ENCODE measurements at regions not wholly inside any gene's neighbourhood (a gene's known extent, or its start where the extent isn't known, plus 50 kb on each side); places are given as distances from the start of the nearest gene placed in this dataset.

DNA sequence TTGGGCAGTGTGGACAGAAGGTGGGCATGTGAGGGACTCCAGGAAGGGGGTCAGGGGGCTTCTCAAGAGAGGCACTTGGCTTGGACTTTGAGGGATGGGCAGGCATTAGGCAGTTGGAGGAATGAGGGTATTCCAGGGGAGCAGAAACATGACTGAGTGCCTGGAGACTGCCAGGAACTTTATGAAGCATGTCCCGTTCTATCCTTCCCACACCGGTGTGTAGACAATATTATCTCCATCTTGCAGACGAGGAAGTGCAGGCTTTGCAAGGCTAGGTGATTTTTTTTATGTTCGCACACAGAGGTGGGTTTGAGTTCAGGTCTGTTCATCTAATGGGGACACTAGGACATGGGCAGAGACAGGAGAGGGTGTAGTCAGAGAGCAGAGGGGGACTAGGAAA lies 162.7 kb downstream of the RPS24 start:
- H3K27ac ChIP-seq (ENCODE audit: low read depth, low read length): no peak overlapping the region
- TF ChIP-seq, protein P1, sequence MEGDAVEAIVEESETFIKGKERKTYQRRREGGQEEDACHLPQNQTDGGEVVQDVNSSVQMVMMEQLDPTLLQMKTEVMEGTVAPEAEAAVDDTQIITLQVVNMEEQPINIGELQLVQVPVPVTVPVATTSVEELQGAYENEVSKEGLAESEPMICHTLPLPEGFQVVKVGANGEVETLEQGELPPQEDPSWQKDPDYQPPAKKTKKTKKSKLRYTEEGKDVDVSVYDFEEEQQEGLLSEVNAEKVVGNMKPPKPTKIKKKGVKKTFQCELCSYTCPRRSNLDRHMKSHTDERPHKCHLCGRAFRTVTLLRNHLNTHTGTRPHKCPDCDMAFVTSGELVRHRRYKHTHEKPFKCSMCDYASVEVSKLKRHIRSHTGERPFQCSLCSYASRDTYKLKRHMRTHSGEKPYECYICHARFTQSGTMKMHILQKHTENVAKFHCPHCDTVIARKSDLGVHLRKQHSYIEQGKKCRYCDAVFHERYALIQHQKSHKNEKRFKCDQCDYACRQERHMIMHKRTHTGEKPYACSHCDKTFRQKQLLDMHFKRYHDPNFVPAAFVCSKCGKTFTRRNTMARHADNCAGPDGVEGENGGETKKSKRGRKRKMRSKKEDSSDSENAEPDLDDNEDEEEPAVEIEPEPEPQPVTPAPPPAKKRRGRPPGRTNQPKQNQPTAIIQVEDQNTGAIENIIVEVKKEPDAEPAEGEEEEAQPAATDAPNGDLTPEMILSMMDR (IDR thresholded peaks at IDR 0.05; ENCODE audit: low read depth, low read length): no peak
- ChIA-PET CTCF (no interaction called here), POLR2A (no interaction called here)
- no peak overlapping the region for H3K4me3 ChIP-seq (ENCODE audit: low read depth, low read length)
- H3K27me3 ChIP-seq (ENCODE audit: control insufficient read depth, insufficient read depth, low read length): peaks cover 9% of the 10 kb centered on the region
- DNase-seq (ENCODE audit: low read depth, low spot score): no peak
- H3K9me3 ChIP-seq (ENCODE audit: control insufficient read depth, insufficient read depth, low read length): peaks cover 9% of the 10 kb centered on the region

- Histone ChIP-seq H3K4me3 (ENCODE audit: low read depth, low read length) (no peak overlapping the region), H3K27ac (ENCODE audit: low read depth, low read length) (no peak overlapping the region), H3K27me3 (ENCODE audit: control insufficient read depth, insufficient read depth, low read length) (peaks cover 8% of the 10 kb centered on the region), H3K9me3 (ENCODE audit: control insufficient read depth, insufficient read depth, low read length) (peaks cover 9% of the 10 kb centered on the region)
- POLR2A ChIA-PET: no interaction called here
- peak; percentile 59 for DNase-seq (ENCODE audit: low read depth, low spot score)
- CTCF ChIA-PET: no interaction called here
- TF ChIP-seq, protein P1 (IDR thresholded peaks at IDR 0.05; ENCODE audit: low read depth, low read length): no peak
Observed at GRCh38 chr10:78196964-78197363, 163.3 kb downstream of the RPS24 start.

GRCh38 chr10:78197628-78198272 lies 164.1 kb downstream of the RPS24 start:
- Histone ChIP-seq H3K27ac (ENCODE audit: low read depth, low read length) (no peak overlapping the region), H3K4me3 (ENCODE audit: low read depth, low read length) (no peak overlapping the region), H3K9me3 (ENCODE audit: control insufficient read depth, insufficient read depth, low read length) (peaks cover 9% of the 10 kb centered on the region), H3K27me3 (ENCODE audit: control insufficient read depth, insufficient read depth, low read length) (peaks cover 2% of the 10 kb centered on the region)
- POLR2A ChIA-PET: no interaction called here
- TF ChIP-seq, protein P1 (IDR thresholded peaks at IDR 0.05; ENCODE audit: low read depth, low read length): no peak
- DNase-seq (ENCODE audit: low read depth, low spot score): no peak
- CTCF ChIA-PET: no interaction called here

GRCh38 chr10:78199005-78199725 lies 165.5 kb downstream of the RPS24 start:
- ChIA-PET POLR2A (no interaction called here), CTCF (interaction anchor here (0.6 to 1.2 kb wide), 2 partner anchors 13 to 152 kb away, joined by 3 to 7 read pairs; no protein-coding TSS in a partner anchor)
- H3K27ac ChIP-seq (ENCODE audit: low read depth, low read length): no peak overlapping the region
- H3K9me3 ChIP-seq (ENCODE audit: control insufficient read depth, insufficient read depth, low read length): 0 out of 2 replicates have a peak, but pooled peaks cover 2% of the 10 kb centered on the region
- DNase-seq (ENCODE audit: low read depth, low spot score): no peak
- peaks cover 2% of the 10 kb centered on the region for H3K27me3 ChIP-seq (ENCODE audit: control insufficient read depth, insufficient read depth, low read length)
- H3K4me3 ChIP-seq (ENCODE audit: low read depth, low read length): no peak overlapping the region
- TF ChIP-seq, protein P1 (IDR thresholded peaks at IDR 0.05; ENCODE audit: low read depth, low read length): no peak

DNA sequence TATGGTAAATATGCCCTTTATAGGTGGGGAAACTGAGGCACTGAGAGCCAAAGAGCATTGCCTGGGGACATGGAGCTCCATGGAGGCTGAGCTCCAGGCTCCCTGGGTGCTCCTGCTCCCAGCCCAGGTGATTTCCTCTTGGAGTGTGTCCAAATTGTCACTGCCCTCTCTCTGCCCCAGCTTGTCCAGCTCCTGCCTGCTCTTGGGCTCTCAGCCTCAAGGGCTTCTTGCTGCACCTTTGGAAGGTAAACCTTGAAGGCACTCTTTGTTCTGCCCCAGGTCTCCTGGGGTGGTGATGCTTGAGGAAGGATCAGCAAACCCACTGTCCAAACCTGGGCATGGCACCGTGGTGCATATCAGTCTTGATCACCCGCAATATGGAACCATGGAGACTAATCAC lies 166.1 kb downstream of the RPS24 start:
- ChIA-PET POLR2A (no interaction called here), CTCF (interaction anchor here (0.6 to 1.2 kb wide), 2 partner anchors 13 to 153 kb away, joined by 3 to 7 read pairs; no protein-coding TSS in a partner anchor)
- H3K27me3 ChIP-seq (ENCODE audit: control insufficient read depth, insufficient read depth, low read length): peaks cover 2% of the 10 kb centered on the region
- no peak for DNase-seq (ENCODE audit: low read depth, low spot score)
- no peak overlapping the region for H3K4me3 ChIP-seq (ENCODE audit: low read depth, low read length)
- H3K9me3 ChIP-seq (ENCODE audit: control insufficient read depth, insufficient read depth, low read length): 0 out of 2 replicates have a peak, but pooled peaks cover 2% of the 10 kb centered on the region
- no peak overlapping the region for H3K27ac ChIP-seq (ENCODE audit: low read depth, low read length)
- TF ChIP-seq, protein P1 (IDR thresholded peaks at IDR 0.05; ENCODE audit: low read depth, low read length): no peak
